CD4-positive, alpha-beta memory T cell (primary cell): ENCODE measurements at regions not wholly inside any gene's neighbourhood (a gene's known extent, or its start where the extent isn't known, plus 50 kb on each side); places are given as distances from the start of the nearest gene placed in this dataset.

Source experiments
- CTCF ChIA-PET: fragments of 350-600 bp; sonication (Branson Sonifier 250); formaldehyde crosslinking; loops from one replicate; lab custom pipeline; 2021; ENCODE audit warnings: inconsistent platforms; ENCODE audit not compliant: partially characterized antibody; lab: Charles Lee
- POLR2A ChIA-PET: fragments of 350-600 bp; sonication (Branson Sonifier 250); formaldehyde crosslinking; loops from one replicate; lab custom pipeline; 2021; ENCODE audit not compliant: partially characterized antibody; lab: Charles Lee
- DNase-seq, 5 donors: peaks; one replicate each; pipeline versions ENCODE4 v3.0.0 to v3.0.0-alpha.2; 2020 to 2022; ENCODE audit warnings: mixed read lengths in 1 of 5
- H3K27ac ChIP-seq: one replicate; pipeline ENCODE4 v1.7.0; 2013; ENCODE audit warnings: low read depth, low read length
- H3K27me3 ChIP-seq: 2 replicates; pipeline ENCODE4 v1.7.0; 2013; ENCODE audit warnings: mild to moderate bottlenecking, low read length, moderate library complexity; ENCODE audit not compliant: insufficient read depth
- H3K36me3 ChIP-seq: 2 replicates; pipeline ENCODE4 v1.7.0; 2013; ENCODE audit warnings: mild to moderate bottlenecking, low read length, moderate library complexity; ENCODE audit not compliant: insufficient read depth
- H3K4me1 ChIP-seq: 2 replicates; pipeline ENCODE4 v1.7.0; 2013; ENCODE audit warnings: mild to moderate bottlenecking, low read length, moderate library complexity; ENCODE audit not compliant: insufficient read depth
- H3K4me3 ChIP-seq, 2 donors: one replicate each; pipeline ENCODE4 v1.7.0; 2013; ENCODE audit warnings: low read length in 2 of 2, mild to moderate bottlenecking in 1 of 2
- H3K9me3 ChIP-seq, 2 donors: one replicate each; pipeline ENCODE4 v1.7.0; 2013; ENCODE audit warnings: low read length in 2 of 2, control low read depth in 1 of 2; ENCODE audit not compliant: control insufficient read depth in 1 of 2
- H3K27ac Mint-ChIP-seq, 7 donors: one replicate each; pipeline ENCODE4 v1.8.0; 2020 to 2021; ENCODE audit warnings: mixed read lengths in 7 of 7, mild to moderate bottlenecking in 6 of 7, inconsistent platforms in 3 of 7, moderate library complexity in 3 of 7
- H3K27me3 Mint-ChIP-seq, 2 donors: one replicate each; pipeline ENCODE4 v1.8.0; 2020 to 2021; ENCODE audit warnings: mixed read lengths in 2 of 2
- H3K36me3 Mint-ChIP-seq, 2 donors: one replicate each; pipeline ENCODE4 v1.8.0; 2020 to 2021; ENCODE audit warnings: mixed read lengths in 2 of 2, inconsistent platforms in 1 of 2, mild to moderate bottlenecking in 1 of 2
- H3K4me1 Mint-ChIP-seq, 4 donors: one replicate each; pipeline ENCODE4 v1.8.0; 2020 to 2021; ENCODE audit warnings: mixed read lengths in 4 of 4, mild to moderate bottlenecking in 1 of 4
- H3K4me3 Mint-ChIP-seq, 8 donors: one replicate each; pipeline ENCODE4 v1.8.0; 2020 to 2021; ENCODE audit warnings: mixed read lengths in 8 of 8, mild to moderate bottlenecking in 7 of 8, moderate library complexity in 6 of 8, inconsistent platforms in 3 of 8
- H3K9me3 Mint-ChIP-seq, 8 donors: one replicate each; pipeline ENCODE4 v1.8.0; 2020 to 2021; ENCODE audit warnings: mixed read lengths in 8 of 8, mild to moderate bottlenecking in 5 of 8, inconsistent platforms in 3 of 8, moderate library complexity in 1 of 8
- intact Hi-C: fragments of 100-400 bp; cut with micrococcal nuclease; formaldehyde crosslinking; loops from one replicate; pipeline ENCODE4 v1.15.1; 2023

- CTCF ChIA-PET, result no interaction called here
- Mint-ChIP-seq H3K27ac (no peak overlapping the region), H3K27me3 (no peaks in the 10 kb centered on the region), H3K4me1 (no peaks in the 10 kb centered on the region), H3K4me3 (no peak overlapping the region), H3K9me3 (peaks cover 0 to 9% (median 1%) of the 10 kb centered on the region in 8 donors), H3K36me3 (no peaks in the 10 kb centered on the region)
- no peak for DNase-seq
- H3K9me3 ChIP-seq, result no peaks in the 10 kb centered on the region
- H3K4me3 ChIP-seq, result no peak overlapping the region
- no peaks in the 10 kb centered on the region for H3K36me3 ChIP-seq
- intact Hi-C loops, result no loop called here
- H3K27ac ChIP-seq, result no peak overlapping the region
- H3K4me1 ChIP-seq, result no peaks in the 10 kb centered on the region
- H3K27me3 ChIP-seq, result no peaks in the 10 kb centered on the region
- POLR2A ChIA-PET, result no interaction called here
These were observed 443.5 kb upstream of the MAP2 start for GRCh38 chr2:208980321-208980720.

DNA sequence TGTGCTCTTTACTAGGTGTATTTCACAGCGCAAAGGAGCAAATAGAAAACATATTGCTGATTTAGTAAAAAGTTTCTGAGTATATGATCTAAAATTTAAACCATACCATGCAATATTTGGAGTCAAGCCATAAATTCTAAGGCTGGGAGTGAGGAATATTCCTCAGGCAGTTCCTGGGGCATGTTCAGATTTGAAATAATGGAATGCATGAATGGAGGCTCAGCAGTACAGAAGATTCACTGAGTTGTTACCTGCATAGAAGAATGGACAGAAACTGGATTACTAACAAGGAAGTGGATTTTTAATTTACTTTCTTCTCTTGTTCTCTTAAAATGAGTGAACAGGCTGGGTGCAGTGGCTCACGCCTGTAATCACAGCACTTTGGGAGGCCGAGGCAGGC is 441.0 kb upstream of the MAP2 start:
- no peaks in the 10 kb centered on the region for H3K27me3 Mint-ChIP-seq
- H3K9me3 Mint-ChIP-seq, result peaks cover 0 to 9% (median 1%) of the 10 kb centered on the region in 8 donors
- H3K36me3 ChIP-seq, result no peaks in the 10 kb centered on the region
- no peak overlapping the region for H3K27ac ChIP-seq
- H3K36me3 Mint-ChIP-seq, result no peaks in the 10 kb centered on the region
- CTCF ChIA-PET, result no interaction called here
- H3K27me3 ChIP-seq, result no peaks in the 10 kb centered on the region
- no peak for DNase-seq
- no peak overlapping the region for H3K4me3 Mint-ChIP-seq
- no peaks in the 10 kb centered on the region for H3K4me1 ChIP-seq
- no peak overlapping the region for H3K27ac Mint-ChIP-seq
- H3K4me1 Mint-ChIP-seq, result no peaks in the 10 kb centered on the region
- intact Hi-C loops, result no loop called here
- POLR2A ChIA-PET, result no interaction called here
- H3K4me3 ChIP-seq, result no peak overlapping the region
- H3K9me3 ChIP-seq, result no peaks in the 10 kb centered on the region

- no peaks in the 10 kb centered on the region for H3K36me3 ChIP-seq
- H3K27me3 ChIP-seq, result no peaks in the 10 kb centered on the region
- Mint-ChIP-seq H3K4me1 (no peaks in the 10 kb centered on the region), H3K27me3 (no peaks in the 10 kb centered on the region), H3K27ac (no peak overlapping the region), H3K9me3 (peaks cover 0 to 9% (median 2%) of the 10 kb centered on the region in 8 donors), H3K36me3 (no peaks in the 10 kb centered on the region), H3K4me3 (no peak overlapping the region)
- DNase-seq, result no peak
- no peaks in the 10 kb centered on the region for H3K9me3 ChIP-seq
- POLR2A ChIA-PET, result no interaction called here
- no peak overlapping the region for H3K4me3 ChIP-seq
- intact Hi-C loops, result no loop called here
- no peaks in the 10 kb centered on the region for H3K4me1 ChIP-seq
- CTCF ChIA-PET, result no interaction called here
- no peak overlapping the region for H3K27ac ChIP-seq
These were observed 440.4 kb upstream of the MAP2 start for GRCh38 chr2:208983486-208983885.

DNA sequence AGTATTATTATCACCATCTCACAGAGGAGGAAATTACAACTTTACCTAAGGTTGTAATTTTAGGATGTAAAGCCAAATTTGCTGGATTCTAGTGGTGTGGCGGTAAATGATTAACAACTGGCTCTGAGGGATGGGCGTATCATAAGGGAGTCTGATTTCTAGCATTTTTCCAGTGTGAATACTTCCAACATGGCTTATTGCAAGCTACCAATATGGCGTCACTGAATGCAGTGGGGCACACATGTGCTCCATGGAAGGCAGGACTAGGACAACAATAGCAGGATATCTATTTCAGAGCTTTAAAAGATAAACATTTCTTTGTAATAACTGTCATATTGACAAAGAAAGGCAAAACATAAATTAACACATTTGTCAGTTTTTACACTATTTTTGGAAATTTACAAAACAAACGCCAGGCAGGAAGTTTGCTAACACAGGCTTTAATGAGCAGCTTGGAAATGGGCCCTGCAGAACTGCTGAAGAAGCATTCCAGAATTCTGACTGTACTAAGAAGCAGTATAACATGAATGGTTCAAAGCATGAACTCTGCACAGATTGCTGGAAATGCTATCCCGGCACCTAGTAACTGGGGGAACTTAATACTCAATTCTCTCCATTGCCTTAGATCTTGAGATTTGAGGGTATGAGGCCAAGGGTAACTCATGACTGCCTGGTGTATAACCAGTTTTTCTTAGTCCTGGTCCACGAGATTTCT is 439.3 kb upstream of the MAP2 start:
- H3K27ac Mint-ChIP-seq, result no peak overlapping the region
- H3K4me3 ChIP-seq, result no peak overlapping the region
- H3K36me3 Mint-ChIP-seq, result no peaks in the 10 kb centered on the region
- no peaks in the 10 kb centered on the region for H3K27me3 Mint-ChIP-seq
- no peaks in the 10 kb centered on the region for H3K27me3 ChIP-seq
- CTCF ChIA-PET, result interaction anchor here (0.6 kb wide), 1 partner anchor 84 kb away, joined by 3 read pairs; no protein-coding TSS in a partner anchor
- H3K4me1 Mint-ChIP-seq, result no peaks in the 10 kb centered on the region
- H3K4me1 ChIP-seq, result no peaks in the 10 kb centered on the region
- no peak overlapping the region for H3K4me3 Mint-ChIP-seq
- no peak overlapping the region for H3K27ac ChIP-seq
- POLR2A ChIA-PET, result no interaction called here
- no peak for DNase-seq
- H3K36me3 ChIP-seq, result no peaks in the 10 kb centered on the region
- peaks cover 0 to 9% (median 3%) of the 10 kb centered on the region in 8 donors for H3K9me3 Mint-ChIP-seq
- H3K9me3 ChIP-seq, result no peaks in the 10 kb centered on the region
- intact Hi-C loops, result no loop called here

DNA sequence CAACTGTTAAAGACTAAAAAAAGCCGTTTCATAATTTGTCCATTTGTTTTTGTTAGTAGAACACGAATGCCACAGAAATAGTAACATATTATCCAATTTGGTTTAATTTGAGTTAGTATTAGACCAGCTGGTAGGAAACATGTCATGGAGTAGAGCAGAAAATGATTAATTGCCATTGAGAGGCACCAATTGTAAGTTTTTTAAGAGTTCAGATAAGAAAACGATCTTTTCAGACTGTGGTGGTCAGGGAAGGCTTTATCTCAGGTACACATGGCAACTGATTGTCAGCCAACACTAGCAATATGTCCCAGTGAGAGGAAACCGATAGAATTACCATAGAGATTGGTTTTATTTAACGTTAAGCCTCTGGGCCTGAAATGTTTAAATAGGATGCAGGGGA is 438.2 kb upstream of the MAP2 start:
- POLR2A ChIA-PET, result no interaction called here
- no peak for DNase-seq
- H3K9me3 ChIP-seq, result no peaks in the 10 kb centered on the region
- Mint-ChIP-seq H3K4me1 (no peaks in the 10 kb centered on the region), H3K36me3 (no peaks in the 10 kb centered on the region), H3K9me3 (peaks cover 0 to 10% (median 3%) of the 10 kb centered on the region in 8 donors), H3K4me3 (no peak overlapping the region), H3K27ac (no peak overlapping the region), H3K27me3 (no peaks in the 10 kb centered on the region)
- no peaks in the 10 kb centered on the region for H3K36me3 ChIP-seq
- H3K27ac ChIP-seq, result no peak overlapping the region
- CTCF ChIA-PET, result no interaction called here
- H3K27me3 ChIP-seq, result no peaks in the 10 kb centered on the region
- intact Hi-C loops, result no loop called here
- no peaks in the 10 kb centered on the region for H3K4me1 ChIP-seq
- H3K4me3 ChIP-seq, result no peak overlapping the region

DNA sequence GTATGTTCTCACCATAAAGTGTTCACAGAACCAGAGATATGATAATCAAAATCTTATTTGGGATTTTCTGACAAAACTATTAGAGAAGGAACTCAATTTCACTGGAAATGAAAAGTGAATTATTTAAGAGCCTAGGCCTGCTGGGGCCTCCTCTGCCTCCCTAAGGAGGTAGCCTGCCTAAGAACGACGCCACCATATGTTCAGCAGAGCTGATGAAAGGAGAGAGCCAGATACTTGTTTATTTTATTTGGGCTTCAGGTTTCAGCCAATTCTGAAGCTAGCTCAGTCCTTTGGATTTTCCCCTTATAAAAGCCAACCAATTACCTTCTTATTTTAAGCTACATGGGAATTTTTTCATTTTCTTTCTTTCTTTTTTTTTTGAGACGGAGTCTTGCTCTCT is 433.1 kb upstream of the MAP2 start:
- H3K27ac ChIP-seq, result no peak overlapping the region
- no peak for DNase-seq
- H3K36me3 ChIP-seq, result no peaks in the 10 kb centered on the region
- Mint-ChIP-seq H3K36me3 (no peaks in the 10 kb centered on the region), H3K27me3 (no peaks in the 10 kb centered on the region), H3K4me1 (no peaks in the 10 kb centered on the region), H3K27ac (no peak overlapping the region), H3K9me3 (peaks cover 0 to 16% (median 10%) of the 10 kb centered on the region in 8 donors), H3K4me3 (no peak overlapping the region)
- H3K27me3 ChIP-seq, result no peaks in the 10 kb centered on the region
- ChIA-PET POLR2A (no interaction called here), CTCF (no interaction called here)
- no peaks in the 10 kb centered on the region for H3K9me3 ChIP-seq
- no peaks in the 10 kb centered on the region for H3K4me1 ChIP-seq
- H3K4me3 ChIP-seq, result no peak overlapping the region
- intact Hi-C loops, result no loop called here

DNA sequence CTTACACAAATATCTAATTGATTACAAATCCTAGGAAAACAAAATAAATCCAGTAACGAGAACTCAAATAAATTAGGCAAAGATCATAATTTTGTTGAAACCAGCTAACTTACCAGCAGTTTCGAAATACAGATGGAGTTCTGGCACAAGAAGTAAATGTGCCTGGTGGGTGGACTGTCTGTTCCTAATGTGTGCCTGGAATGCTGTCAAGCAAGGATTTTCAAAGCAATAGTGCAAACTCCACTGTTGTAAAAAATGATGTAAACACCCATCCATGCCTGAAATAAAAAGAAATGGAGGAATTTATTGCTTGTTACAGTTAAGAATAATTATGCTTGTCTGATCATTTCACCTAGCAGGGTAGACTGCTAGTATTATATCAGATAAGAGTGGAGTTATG is 423.9 kb upstream of the MAP2 start:
- ChIA-PET CTCF (no interaction called here), POLR2A (no interaction called here)
- H3K4me1 Mint-ChIP-seq, result no peaks in the 10 kb centered on the region
- Histone ChIP-seq H3K4me3 (no peak overlapping the region), H3K27me3 (no peaks in the 10 kb centered on the region), H3K27ac (no peak overlapping the region), H3K4me1 (no peaks in the 10 kb centered on the region), H3K9me3 (no peaks in the 10 kb centered on the region), H3K36me3 (no peaks in the 10 kb centered on the region)
- no peaks in the 10 kb centered on the region for H3K36me3 Mint-ChIP-seq
- no peak overlapping the region for H3K4me3 Mint-ChIP-seq
- H3K27me3 Mint-ChIP-seq, result no peaks in the 10 kb centered on the region
- H3K27ac Mint-ChIP-seq, result no peak overlapping the region
- peaks cover 0 to 24% (median 10%) of the 10 kb centered on the region in 8 donors for H3K9me3 Mint-ChIP-seq
- intact Hi-C loops, result no loop called here
- DNase-seq, result no peak
